Trophoblast cell (in vitro differentiated cells and primary cell): ENCODE measurements at regions not wholly inside any gene's neighbourhood (a gene's known extent, or its start where the extent isn't known, plus 50 kb on each side); places are given as distances from the start of the nearest gene placed in this dataset.

ENCODE experiments used
- DNase-seq, 2 donors: peaks; one replicate each; pipeline ENCODE4 v3.0.0-alpha.2; 2016
- H2AFZ ChIP-seq: 2 replicates; pipeline ENCODE4 v1.6.1; 2013; ENCODE audit warnings: low read length, moderate library complexity, mild to moderate bottlenecking; ENCODE audit not compliant: insufficient read depth, poor library complexity
- H2AK5ac ChIP-seq: 2 replicates; pipeline ENCODE4 v1.6.1; 2013; ENCODE audit warnings: mild to moderate bottlenecking, low read length
- H2BK120ac ChIP-seq: 2 replicates; pipeline ENCODE4 v1.6.1; 2013; ENCODE audit warnings: low read length, mild to moderate bottlenecking, moderate library complexity; ENCODE audit not compliant: insufficient read depth, poor library complexity
- H2BK12ac ChIP-seq: 2 replicates; pipeline ENCODE4 v1.6.1; 2013; ENCODE audit warnings: mild to moderate bottlenecking, low read length, moderate library complexity
- H2BK5ac ChIP-seq: 2 replicates; pipeline ENCODE4 v1.6.1; 2013; ENCODE audit warnings: low read length, low read depth, moderate library complexity, mild to moderate bottlenecking; ENCODE audit not compliant: poor library complexity
- H3K14ac ChIP-seq: 2 replicates; pipeline ENCODE4 v1.6.1; 2013; ENCODE audit warnings: mild to moderate bottlenecking, low read length
- H3K18ac ChIP-seq: 2 replicates; pipeline ENCODE4 v1.6.1; 2013; ENCODE audit warnings: mild to moderate bottlenecking, low read length
- H3K23ac ChIP-seq: 2 replicates; pipeline ENCODE4 v1.6.1; 2013; ENCODE audit warnings: low read length
- H3K27ac ChIP-seq: 2 replicates; pipeline ENCODE4 v1.5.1; 2013; ENCODE audit warnings: low read depth, mild to moderate bottlenecking, inconsistent platforms, low read length, moderate library complexity
- H3K27me3 ChIP-seq: 2 replicates; pipeline ENCODE4 v1.6.1; 2013; ENCODE audit warnings: inconsistent platforms, mild to moderate bottlenecking, low read length, moderate library complexity; ENCODE audit not compliant: insufficient read depth
- H3K36me3 ChIP-seq, 2 experiments: 1 replicate in 1 of 2; 2 replicates in 1 of 2; pipeline ENCODE4 v1.6.1; 2013; ENCODE audit warnings: low read length in 2 of 2, mild to moderate bottlenecking in 2 of 2, moderate library complexity in 1 of 2; ENCODE audit not compliant: insufficient read depth in 2 of 2, control insufficient read depth in 1 of 2
- H3K4ac ChIP-seq: 2 replicates; pipeline ENCODE4 v1.6.1; 2013; ENCODE audit warnings: low read depth, mild to moderate bottlenecking, low read length, moderate library complexity
- H3K4me1 ChIP-seq, 2 experiments: 1 replicate in 1 of 2; 2 replicates in 1 of 2; pipeline ENCODE4 v1.6.1; 2013; ENCODE audit warnings: low read length in 2 of 2, mild to moderate bottlenecking in 2 of 2, moderate library complexity in 1 of 2; ENCODE audit not compliant: insufficient read depth in 2 of 2, control insufficient read depth in 1 of 2
- H3K4me2 ChIP-seq: 2 replicates; pipeline ENCODE4 v1.6.1; 2013; ENCODE audit warnings: inconsistent platforms, mild to moderate bottlenecking, low read length, moderate library complexity
- H3K4me3 ChIP-seq: 2 replicates; pipeline ENCODE4 v1.5.1; 2013; ENCODE audit warnings: mild to moderate bottlenecking, low read depth, low read length, inconsistent platforms
- H3K79me1 ChIP-seq: one replicate; pipeline ENCODE4 v1.6.1; 2013; ENCODE audit warnings: low read length
- H3K79me2 ChIP-seq: 2 replicates; pipeline ENCODE4 v1.6.1; 2013; ENCODE audit warnings: low read length, mild to moderate bottlenecking; ENCODE audit not compliant: control insufficient read depth, insufficient read depth, poor library complexity
- H3K9ac ChIP-seq: 2 replicates; pipeline ENCODE4 v1.6.1; 2013; ENCODE audit warnings: mild to moderate bottlenecking, low read length
- H3K9me3 ChIP-seq: 2 replicates; pipeline ENCODE4 v1.6.1; 2013; ENCODE audit warnings: low read depth, mild to moderate bottlenecking, control low read depth, inconsistent platforms, low read length; ENCODE audit not compliant: insufficient read depth
- H4K12ac ChIP-seq: 2 replicates; pipeline ENCODE4 v1.6.1; 2013; ENCODE audit warnings: low read depth, mild to moderate bottlenecking, low read length, moderate library complexity
- H4K8ac ChIP-seq: 2 replicates; pipeline ENCODE4 v1.6.1; 2013; ENCODE audit warnings: low read depth, mild to moderate bottlenecking, low read length, moderate library complexity
- H4K91ac ChIP-seq: one replicate; pipeline ENCODE4 v1.6.1; 2013; ENCODE audit warnings: low read depth, mild to moderate bottlenecking, low read length, moderate library complexity
- WGBS: extraction: QIAGEN DNeasy Blood & Tissue Kit; methylation state at CpG from one replicate; pipeline ENCODE4 v1.1.7; 2013; ENCODE audit warnings: missing lambda C conversion rate; ENCODE audit not compliant: insufficient read length, insufficient coverage; ENCODE audit errors: extremely low coverage; 5-methylcytosine and 5-hydroxymethylcytosine counted together

DNA sequence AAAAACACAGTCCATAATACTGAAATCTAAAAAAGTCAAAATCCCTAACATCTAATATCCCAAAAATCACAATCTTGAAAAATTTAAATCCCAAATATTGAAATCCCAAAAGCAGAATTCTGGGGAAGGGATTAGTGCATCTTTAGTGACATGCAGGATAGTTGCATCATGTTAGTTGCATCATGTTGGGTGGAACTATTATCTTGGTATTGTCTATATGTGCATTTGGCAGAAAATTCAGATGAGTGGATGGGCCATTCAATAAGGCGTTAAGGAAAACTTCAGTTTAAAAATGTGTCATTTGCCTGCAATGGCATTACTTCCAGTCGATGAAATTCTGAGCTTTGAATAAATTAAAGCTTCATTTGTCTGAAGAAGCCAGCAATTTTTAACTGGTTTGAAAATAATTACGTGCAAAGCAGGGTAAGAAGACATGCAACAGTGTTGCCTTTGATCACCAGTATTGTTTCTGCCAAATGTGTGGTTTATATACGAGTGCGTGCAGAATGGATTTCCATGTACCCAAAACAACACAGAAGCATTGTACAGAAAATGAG lies 221.4 kb upstream of the NFE2L3 start:
- H2BK5ac ChIP-seq = no peak overlapping the region
- no peak overlapping the region for H2AFZ ChIP-seq
- H3K36me3 ChIP-seq = no peaks in the 10 kb centered on the region
- H4K8ac ChIP-seq = no peak overlapping the region
- H3K23ac ChIP-seq = no peak overlapping the region
- no peak overlapping the region for H2BK120ac ChIP-seq
- H3K18ac ChIP-seq = no peak overlapping the region
- WGBS = no CpG with 5 or more reads among the region's 5 CpGs
- no peak overlapping the region for H3K27ac ChIP-seq
- H3K14ac ChIP-seq = no peak overlapping the region
- no peak overlapping the region for H3K4me2 ChIP-seq
- no peaks in the 10 kb centered on the region for H3K27me3 ChIP-seq
- no peak overlapping the region for H4K91ac ChIP-seq
- no peaks in the 10 kb centered on the region for H3K9me3 ChIP-seq
- H4K12ac ChIP-seq = no peak overlapping the region
- H3K9ac ChIP-seq = no peak overlapping the region
- H3K4me3 ChIP-seq = no peak overlapping the region
- no peak overlapping the region for H3K4ac ChIP-seq
- no peaks in the 10 kb centered on the region for H3K79me1 ChIP-seq
- H3K79me2 ChIP-seq = no peaks in the 10 kb centered on the region
- no peak overlapping the region for H2BK12ac ChIP-seq
- H3K4me1 ChIP-seq = no peaks in the 10 kb centered on the region
- DNase-seq = no peak
- H2AK5ac ChIP-seq = no peak overlapping the region

GRCh38 chr7:25931156-25931555 lies 220.8 kb upstream of the NFE2L3 start:
- Histone ChIP-seq H4K8ac (no peak overlapping the region), H2BK5ac (no peak overlapping the region), H3K4me1 (no peaks in the 10 kb centered on the region), H2BK12ac (no peak overlapping the region), H2AK5ac (no peak overlapping the region), H3K79me1 (no peaks in the 10 kb centered on the region), H3K23ac (no peak overlapping the region), H3K18ac (no peak overlapping the region), H3K14ac (no peak overlapping the region), H3K9ac (no peak overlapping the region), H3K9me3 (no peaks in the 10 kb centered on the region), H3K27ac (no peak overlapping the region), H2AFZ (no peak overlapping the region), H3K36me3 (no peaks in the 10 kb centered on the region), H4K12ac (no peak overlapping the region), H2BK120ac (no peak overlapping the region), H4K91ac (no peak overlapping the region), H3K4ac (no peak overlapping the region), H3K27me3 (no peaks in the 10 kb centered on the region), H3K4me2 (no peak overlapping the region), H3K4me3 (no peak overlapping the region), H3K79me2 (no peaks in the 10 kb centered on the region)
- DNase-seq = no peak
- WGBS = no CpG with 5 or more reads among the region's 1 CpG

DNA sequence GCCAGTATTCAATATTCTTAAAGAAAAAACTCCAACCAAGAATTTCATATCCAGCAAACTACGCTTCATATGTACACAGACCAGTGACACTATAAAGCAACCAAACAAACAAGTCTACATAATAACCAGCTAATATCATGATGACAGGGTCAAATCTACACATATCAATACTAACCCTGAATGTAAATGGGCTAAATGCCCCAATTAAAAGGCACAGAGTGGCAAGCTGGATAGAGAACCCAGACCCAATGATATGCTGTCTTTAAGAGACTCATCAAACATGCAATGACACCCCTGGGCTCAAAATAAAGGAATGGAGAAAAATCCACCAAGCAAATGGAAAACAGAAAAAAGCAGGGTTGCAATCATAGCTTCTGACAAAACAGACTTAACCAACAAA lies 218.1 kb upstream of the NFE2L3 start:
- no peaks in the 10 kb centered on the region for H3K36me3 ChIP-seq
- WGBS = no CpG with 5 or more reads among the region's 1 CpG
- no peak overlapping the region for H3K14ac ChIP-seq
- no peaks in the 10 kb centered on the region for H3K4me1 ChIP-seq
- no peak overlapping the region for H2BK12ac ChIP-seq
- H3K9ac ChIP-seq = no peak overlapping the region
- H3K9me3 ChIP-seq = no peaks in the 10 kb centered on the region
- H3K18ac ChIP-seq = no peak overlapping the region
- H4K91ac ChIP-seq = no peak overlapping the region
- H4K8ac ChIP-seq = no peak overlapping the region
- no peak overlapping the region for H4K12ac ChIP-seq
- no peak overlapping the region for H3K4me3 ChIP-seq
- H2BK5ac ChIP-seq = no peak overlapping the region
- H2AFZ ChIP-seq = no peak overlapping the region
- no peak overlapping the region for H2BK120ac ChIP-seq
- no peaks in the 10 kb centered on the region for H3K79me2 ChIP-seq
- H3K79me1 ChIP-seq = no peaks in the 10 kb centered on the region
- H3K27me3 ChIP-seq = no peaks in the 10 kb centered on the region
- H3K27ac ChIP-seq = no peak overlapping the region
- H3K4ac ChIP-seq = no peak overlapping the region
- H2AK5ac ChIP-seq = no peak overlapping the region
- H3K4me2 ChIP-seq = no peak overlapping the region
- H3K23ac ChIP-seq = no peak overlapping the region
- no peak for DNase-seq

DNA sequence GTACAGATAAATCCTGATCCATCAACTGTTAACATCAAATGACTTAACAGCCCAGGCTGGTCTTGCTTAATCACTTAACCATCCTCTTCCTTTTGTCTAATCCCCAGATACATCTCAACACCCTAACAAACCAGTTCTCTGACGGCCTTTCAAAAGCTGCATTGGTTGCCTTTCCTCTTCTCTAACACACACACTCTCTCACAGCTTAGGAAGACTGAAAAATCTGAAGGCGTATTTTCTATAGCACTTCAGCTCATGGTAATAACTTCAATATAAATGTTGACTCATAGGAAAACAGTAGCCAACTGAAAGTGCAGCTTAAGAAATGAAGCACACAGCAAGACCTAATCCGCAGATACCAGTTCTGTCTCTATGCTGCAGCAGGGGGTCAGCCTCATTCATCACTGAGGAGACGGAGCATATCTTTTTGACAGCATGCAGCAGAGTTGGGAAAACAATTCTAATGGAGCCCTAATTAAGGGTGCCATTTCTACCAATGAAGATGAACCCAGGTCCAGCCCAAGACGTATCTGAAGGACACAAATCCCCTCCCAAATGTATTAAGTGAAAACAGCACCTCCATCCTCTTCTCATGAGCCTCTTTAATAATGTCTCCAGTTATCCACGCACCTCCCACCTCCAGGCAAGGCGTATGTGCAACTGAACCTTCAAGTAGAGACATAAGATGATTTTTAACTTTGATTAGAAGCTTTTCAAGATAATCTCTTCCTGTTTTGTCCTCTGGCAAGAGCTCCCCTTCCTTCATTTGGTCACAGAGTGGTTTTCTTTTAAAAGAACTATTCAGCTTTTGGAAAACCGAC lies 211.7 kb upstream of the NFE2L3 start:
- Histone ChIP-seq H3K18ac (no peak overlapping the region), H2BK120ac (no peak overlapping the region), H3K4me3 (no peak overlapping the region), H3K27ac (no peak overlapping the region), H3K4ac (no peak overlapping the region), H3K79me2 (no peaks in the 10 kb centered on the region), H3K9ac (no peak overlapping the region), H4K8ac (no peak overlapping the region), H3K79me1 (no peaks in the 10 kb centered on the region), H2BK12ac (no peak overlapping the region), H3K23ac (no peak overlapping the region), H3K4me1 (no peaks in the 10 kb centered on the region), H2AK5ac (no peak overlapping the region), H2AFZ (no peak overlapping the region), H3K14ac (no peak overlapping the region), H3K4me2 (no peak overlapping the region), H3K36me3 (no peaks in the 10 kb centered on the region), H3K9me3 (no peaks in the 10 kb centered on the region), H4K91ac (no peak overlapping the region), H3K27me3 (no peaks in the 10 kb centered on the region), H4K12ac (no peak overlapping the region), H2BK5ac (no peak overlapping the region)
- no peak for DNase-seq
- no CpG with 5 or more reads among the region's 8 CpGs for WGBS
